ENCODE measurements at regions not wholly inside any gene's neighbourhood (a gene's known extent, or its start where the extent isn't known, plus 50 kb on each side); places are given as distances from the start of the nearest gene placed in this dataset.
"Not testable (repeated sequence)": the region's sequence is repeated elsewhere in the genome, so short reads cannot be mapped to it uniquely, and the experiment has no call there.

- TF ChIP-seq, protein P1, sequence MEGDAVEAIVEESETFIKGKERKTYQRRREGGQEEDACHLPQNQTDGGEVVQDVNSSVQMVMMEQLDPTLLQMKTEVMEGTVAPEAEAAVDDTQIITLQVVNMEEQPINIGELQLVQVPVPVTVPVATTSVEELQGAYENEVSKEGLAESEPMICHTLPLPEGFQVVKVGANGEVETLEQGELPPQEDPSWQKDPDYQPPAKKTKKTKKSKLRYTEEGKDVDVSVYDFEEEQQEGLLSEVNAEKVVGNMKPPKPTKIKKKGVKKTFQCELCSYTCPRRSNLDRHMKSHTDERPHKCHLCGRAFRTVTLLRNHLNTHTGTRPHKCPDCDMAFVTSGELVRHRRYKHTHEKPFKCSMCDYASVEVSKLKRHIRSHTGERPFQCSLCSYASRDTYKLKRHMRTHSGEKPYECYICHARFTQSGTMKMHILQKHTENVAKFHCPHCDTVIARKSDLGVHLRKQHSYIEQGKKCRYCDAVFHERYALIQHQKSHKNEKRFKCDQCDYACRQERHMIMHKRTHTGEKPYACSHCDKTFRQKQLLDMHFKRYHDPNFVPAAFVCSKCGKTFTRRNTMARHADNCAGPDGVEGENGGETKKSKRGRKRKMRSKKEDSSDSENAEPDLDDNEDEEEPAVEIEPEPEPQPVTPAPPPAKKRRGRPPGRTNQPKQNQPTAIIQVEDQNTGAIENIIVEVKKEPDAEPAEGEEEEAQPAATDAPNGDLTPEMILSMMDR (IDR thresholded peaks at IDR 0.05; ENCODE audit: extremely low read depth, insufficient read depth, missing control alignments) = no peak
- in situ Hi-C loops (cut with MboI; ENCODE audit: low pct_unique_long_range_greater_than_20kb, low sequenced_read_pairs, unreplicated experiment) = no loop called here
- DNase-seq (ENCODE audit: low spot score) = no peak
Observed at GRCh38 chr12:60230056-60230455, 634.2 kb downstream of the SLC16A7 start.

GRCh38 chr12:60231303-60231702 is 635.5 kb downstream of the SLC16A7 start:
- TF ChIP-seq, protein P1 (IDR thresholded peaks at IDR 0.05; ENCODE audit: extremely low read depth, insufficient read depth, missing control alignments) = no peak
- in situ Hi-C loops (cut with MboI; ENCODE audit: low pct_unique_long_range_greater_than_20kb, low sequenced_read_pairs, unreplicated experiment) = no loop called here
- no peak for DNase-seq (ENCODE audit: low spot score)

DNA sequence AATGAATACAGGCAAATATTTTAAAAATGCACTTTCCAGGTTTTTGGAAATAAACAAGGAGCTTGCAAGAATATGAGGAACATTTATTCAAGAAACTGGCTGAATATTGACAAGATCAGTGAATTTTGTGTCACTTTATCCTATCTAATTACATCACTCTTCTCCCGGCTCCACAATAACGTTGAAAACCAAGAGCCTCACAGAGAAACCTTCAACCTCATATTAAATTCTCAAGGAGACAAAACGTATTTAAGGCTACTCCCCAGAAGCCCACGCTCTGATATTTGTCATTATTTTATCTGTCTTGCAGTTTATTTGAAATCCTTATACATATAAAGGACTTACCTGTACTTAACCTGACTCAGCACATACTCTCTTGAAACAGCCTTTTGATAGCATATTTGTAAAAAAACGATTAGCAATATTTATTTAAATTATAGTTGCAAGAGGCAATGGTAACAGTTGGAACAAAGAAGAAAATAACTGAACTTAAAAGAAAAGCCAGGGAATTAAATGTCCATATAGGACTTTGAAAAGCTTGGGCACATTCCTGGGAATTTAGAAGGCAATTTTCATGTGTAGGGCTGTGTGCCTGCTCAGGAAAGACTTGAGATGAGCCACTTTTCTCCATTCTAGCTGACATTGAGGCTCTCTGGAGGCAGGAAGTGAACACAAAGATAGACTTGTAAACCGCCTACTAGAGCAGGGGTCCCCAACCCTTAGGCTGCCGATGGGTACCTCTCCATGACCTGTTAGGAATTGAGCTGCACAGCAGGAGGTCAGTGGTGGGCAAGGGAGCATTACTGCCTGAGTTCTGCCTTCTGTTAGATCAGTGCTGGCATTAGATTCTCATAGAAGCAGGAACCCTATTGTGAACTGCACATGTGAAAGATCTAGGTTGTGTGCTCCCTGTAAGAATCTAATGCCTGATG is 636.4 kb downstream of the SLC16A7 start:
- in situ Hi-C loops (cut with MboI; ENCODE audit: low pct_unique_long_range_greater_than_20kb, low sequenced_read_pairs, unreplicated experiment) = no loop called here
- DNase-seq (ENCODE audit: low spot score) = no peak
- TF ChIP-seq, protein P1 (IDR thresholded peaks at IDR 0.05; ENCODE audit: extremely low read depth, insufficient read depth, missing control alignments) = no peak

GRCh38 chr12:60234611-60235195 is 638.9 kb downstream of the SLC16A7 start:
- in situ Hi-C loops (cut with MboI; ENCODE audit: low pct_unique_long_range_greater_than_20kb, low sequenced_read_pairs, unreplicated experiment); DNase-seq (ENCODE audit: low spot score): not testable (repeated sequence)

DNA sequence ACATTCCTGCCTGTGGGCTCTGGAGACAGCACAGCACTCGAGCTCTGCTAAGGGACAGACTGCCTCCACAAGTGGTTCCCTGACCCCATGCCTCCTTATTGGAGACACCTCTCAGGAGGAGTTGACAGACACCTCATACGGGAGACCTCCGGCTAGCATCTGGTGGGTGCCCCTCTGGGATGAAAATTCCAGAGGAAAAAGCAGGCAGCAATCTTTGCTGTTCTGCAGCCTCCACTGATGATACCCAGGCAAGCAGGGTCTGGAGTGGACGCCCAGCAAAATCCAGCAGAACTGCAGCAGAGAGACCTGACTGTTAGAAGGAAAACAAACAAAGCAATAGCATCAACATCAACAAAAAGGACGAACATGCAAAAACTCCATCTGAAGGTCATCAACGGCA is 639.4 kb downstream of the SLC16A7 start:
- no peak for DNase-seq (ENCODE audit: low spot score)
- in situ Hi-C loops (cut with MboI; ENCODE audit: low pct_unique_long_range_greater_than_20kb, low sequenced_read_pairs, unreplicated experiment) = no loop called here
- TF ChIP-seq, protein P1 (IDR thresholded peaks at IDR 0.05; ENCODE audit: extremely low read depth, insufficient read depth, missing control alignments) = no peak

GRCh38 chr12:60236416-60236815 is 640.6 kb downstream of the SLC16A7 start:
- in situ Hi-C loops (cut with MboI; ENCODE audit: low pct_unique_long_range_greater_than_20kb, low sequenced_read_pairs, unreplicated experiment) = not testable (repeated sequence)

GRCh38 chr12:60240891-60241290 is 645.1 kb downstream of the SLC16A7 start:
- no peak for DNase-seq (ENCODE audit: low spot score)
- in situ Hi-C loops (cut with MboI; ENCODE audit: low pct_unique_long_range_greater_than_20kb, low sequenced_read_pairs, unreplicated experiment) = no loop called here
- TF ChIP-seq, protein P1 (IDR thresholded peaks at IDR 0.05; ENCODE audit: extremely low read depth, insufficient read depth, missing control alignments) = no peak

More at GRCh38 chr12:60236416-60236815, 640.6 kb downstream of the SLC16A7 start:
- not testable (repeated sequence) for DNase-seq (ENCODE audit: low spot score)
